HCT116 (cell line): ENCODE measurements at regions not wholly inside any gene's neighbourhood (a gene's known extent, or its start where the extent isn't known, plus 50 kb on each side); places are given as distances from the start of the nearest gene placed in this dataset.

Experiments used
- CEBPB ChIP-seq: IDR thresholded peaks from 2 replicates; pipeline ENCODE4 v1.6.1; 2012; ENCODE audit warnings: low read depth
- EGR1 ChIP-seq: IDR thresholded peaks from 2 replicates; pipeline ENCODE4 v1.6.1; 2012; ENCODE audit warnings: low read depth
- EZH2 ChIP-seq: fragments of 200-600 bp; sonication (generic); IDR thresholded peaks from 2 replicates; pipeline ENCODE4 v1.6.1; 2017; ENCODE audit warnings: antibody characterized with exemption, mixed run types
- EZH2phosphoT487 ChIP-seq: fragments of 200-600 bp; IDR thresholded peaks from 2 replicates; pipeline ENCODE4 v1.6.1; 2018; ENCODE audit warnings: antibody characterized with exemption, borderline replicate concordance
- FOSL1 ChIP-seq: IDR thresholded peaks from 2 replicates; pipeline ENCODE4 v1.6.1; 2012; ENCODE audit warnings: low read depth
- POLR2A ChIP-seq: IDR thresholded peaks from 2 replicates; pipeline ENCODE4 v1.7.0; 2011; ENCODE audit warnings: borderline replicate concordance; ENCODE audit not compliant: insufficient read depth, insufficient read length; ENCODE audit errors: extremely low read depth
- POLR2AphosphoS5 ChIP-seq: IDR thresholded peaks from 2 replicates; pipeline ENCODE4 v1.6.1; 2011; ENCODE audit warnings: mild to moderate bottlenecking, low read depth, low read length, moderate library complexity
- RAD21 ChIP-seq: IDR thresholded peaks from 2 replicates; pipeline ENCODE4 v1.6.1; 2012; ENCODE audit warnings: low read depth, mild to moderate bottlenecking
- SRF ChIP-seq: IDR thresholded peaks from 2 replicates; pipeline ENCODE4 v1.6.1; 2012; ENCODE audit warnings: low read depth
- TCF7L2 ChIP-seq: IDR thresholded peaks from 2 replicates; pipeline ENCODE4 v1.7.0; 2011; ENCODE audit warnings: borderline replicate concordance, inconsistent platforms; ENCODE audit not compliant: insufficient read depth, insufficient read length; ENCODE audit errors: extremely low read depth
- ZFX ChIP-seq: fragments of 450-650 bp; IDR thresholded peaks from 2 replicates; pipeline ENCODE4 v1.6.1; 2017
- TF ChIP-seq, protein P1 (sequence below), 3 experiments: fragments of 200-600 bp in 1 of 3; sonication (generic) in 1 of 3; IDR thresholded peaks in 2 of 3; conservative IDR thresholded peaks in 1 of 3; 2 replicates each; pipeline ENCODE4 v1.5.1; 2012 to 2017; ENCODE audit warnings: low read depth in 2 of 3, low read length in 2 of 3, antibody characterized with exemption in 1 of 3, borderline replicate concordance in 1 of 3, control low read depth in 1 of 3, mild to moderate bottlenecking in 1 of 3, mixed read lengths in 1 of 3, mixed run types in 1 of 3, moderate library complexity in 1 of 3; ENCODE audit not compliant: insufficient read depth in 1 of 3

DNA sequence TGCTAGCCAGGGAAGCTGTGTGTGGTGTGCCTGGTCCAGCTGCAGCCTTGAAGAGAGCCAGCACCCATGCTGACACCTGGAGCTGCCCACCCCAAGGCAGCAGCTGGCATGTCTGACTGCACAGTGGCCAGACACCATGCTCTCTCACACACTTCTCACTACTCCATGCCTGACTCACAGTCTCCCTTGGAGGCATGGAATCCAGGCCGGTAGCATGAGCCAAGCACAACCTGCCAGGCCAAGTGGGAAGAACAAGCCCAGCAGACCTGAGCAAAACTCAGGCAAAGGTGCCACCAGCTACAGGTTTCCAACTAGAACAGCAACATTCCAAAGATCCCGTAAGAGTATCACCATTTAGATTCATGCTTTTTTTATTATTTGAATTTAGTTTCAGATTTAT lies 625.3 kb upstream of the LRRTM4 start:
- TF ChIP-seq EZH2phosphoT487, result no peak
- TF ChIP-seq, protein P1, sequence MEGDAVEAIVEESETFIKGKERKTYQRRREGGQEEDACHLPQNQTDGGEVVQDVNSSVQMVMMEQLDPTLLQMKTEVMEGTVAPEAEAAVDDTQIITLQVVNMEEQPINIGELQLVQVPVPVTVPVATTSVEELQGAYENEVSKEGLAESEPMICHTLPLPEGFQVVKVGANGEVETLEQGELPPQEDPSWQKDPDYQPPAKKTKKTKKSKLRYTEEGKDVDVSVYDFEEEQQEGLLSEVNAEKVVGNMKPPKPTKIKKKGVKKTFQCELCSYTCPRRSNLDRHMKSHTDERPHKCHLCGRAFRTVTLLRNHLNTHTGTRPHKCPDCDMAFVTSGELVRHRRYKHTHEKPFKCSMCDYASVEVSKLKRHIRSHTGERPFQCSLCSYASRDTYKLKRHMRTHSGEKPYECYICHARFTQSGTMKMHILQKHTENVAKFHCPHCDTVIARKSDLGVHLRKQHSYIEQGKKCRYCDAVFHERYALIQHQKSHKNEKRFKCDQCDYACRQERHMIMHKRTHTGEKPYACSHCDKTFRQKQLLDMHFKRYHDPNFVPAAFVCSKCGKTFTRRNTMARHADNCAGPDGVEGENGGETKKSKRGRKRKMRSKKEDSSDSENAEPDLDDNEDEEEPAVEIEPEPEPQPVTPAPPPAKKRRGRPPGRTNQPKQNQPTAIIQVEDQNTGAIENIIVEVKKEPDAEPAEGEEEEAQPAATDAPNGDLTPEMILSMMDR (IDR thresholded peaks at IDR 0.05 in 2 of 3, conservative IDR thresholded peaks at IDR 0.05 in 1 of 3; ENCODE audit: borderline replicate concordance in 1 of 3, insufficient read depth in 1 of 3, low read depth in 2 of 3, low read length in 2 of 3), result no peak
- no peak for TF ChIP-seq RAD21
- TF ChIP-seq ZFX, result no peak
- TF ChIP-seq EZH2, result no peak
- no peak for TF ChIP-seq SRF
- no peak for TF ChIP-seq FOSL1
- TF ChIP-seq POLR2AphosphoS5, result no peak
- no peak for TF ChIP-seq CEBPB
- TF ChIP-seq TCF7L2, result no peak
- no peak for TF ChIP-seq POLR2A
- TF ChIP-seq EGR1, result no peak
